Activated effector memory CD4-positive, alpha-beta T cell treated with Interleukin-2 at 50 U/mL for 16 hours (primary cell): ENCODE measurements at regions not wholly inside any gene's neighbourhood (a gene's known extent, or its start where the extent isn't known, plus 50 kb on each side); places are given as distances from the start of the nearest gene placed in this dataset.

Source experiments
- DNase-seq: peaks from one replicate; pipeline ENCODE4 v3.0.0-alpha.2; 2020

- no peak for DNase-seq
Measured at GRCh38 chrX:20463296-20464075, 196.8 kb upstream of the RPS6KA3 start.

- DNase-seq = no peak
Measured at GRCh38 chrX:20461576-20461975, 194.9 kb upstream of the RPS6KA3 start.

- DNase-seq = no peak
Measured at GRCh38 chrX:20461002-20461401, 194.3 kb upstream of the RPS6KA3 start.

- DNase-seq = no peak
Measured at GRCh38 chrX:20459410-20460350, 193.0 kb upstream of the RPS6KA3 start.

GRCh38 chrX:20456971-20457370 is 190.3 kb upstream of the RPS6KA3 start:
- DNase-seq = no peak

- no peak for DNase-seq
Measured at GRCh38 chrX:20455001-20455400, 188.3 kb upstream of the RPS6KA3 start.

- DNase-seq = no peak
Measured at GRCh38 chrX:20454117-20454516, 187.4 kb upstream of the RPS6KA3 start.

- no peak for DNase-seq
Measured at GRCh38 chrX:20452487-20452886, 185.8 kb upstream of the RPS6KA3 start.

GRCh38 chrX:20451929-20452328 is 185.2 kb upstream of the RPS6KA3 start:
- no peak for DNase-seq

GRCh38 chrX:20445109-20445508 is 178.4 kb upstream of the RPS6KA3 start:
- no peak for DNase-seq

GRCh38 chrX:20442597-20442996 is 175.9 kb upstream of the RPS6KA3 start:
- DNase-seq = peak; percentile 72

GRCh38 chrX:20441123-20441522 is 174.4 kb upstream of the RPS6KA3 start:
- DNase-seq = no peak

- no peak for DNase-seq
Measured at GRCh38 chrX:20438871-20439526, 172.3 kb upstream of the RPS6KA3 start.

GRCh38 chrX:20437683-20438082 is 171.0 kb upstream of the RPS6KA3 start:
- no peak for DNase-seq

- no peak for DNase-seq
Measured at GRCh38 chrX:20435913-20436312, 169.2 kb upstream of the RPS6KA3 start.

GRCh38 chrX:20434986-20435385 is 168.3 kb upstream of the RPS6KA3 start:
- DNase-seq = no peak

- no peak for DNase-seq
Measured at GRCh38 chrX:20433388-20433775, 166.7 kb upstream of the RPS6KA3 start.

- DNase-seq = no peak
Measured at GRCh38 chrX:20432746-20433387, 166.2 kb upstream of the RPS6KA3 start.

GRCh38 chrX:20432048-20432447 is 165.3 kb upstream of the RPS6KA3 start:
- no peak for DNase-seq

- no peak for DNase-seq
Measured at GRCh38 chrX:20431486-20431885, 164.8 kb upstream of the RPS6KA3 start.

- DNase-seq = no peak
Measured at GRCh38 chrX:20427173-20427770, 160.6 kb upstream of the RPS6KA3 start.

GRCh38 chrX:20421697-20422096 is 155.0 kb upstream of the RPS6KA3 start:
- DNase-seq = no peak

- DNase-seq = no peak
Measured at GRCh38 chrX:20421275-20421674, 154.6 kb upstream of the RPS6KA3 start.
